Naive thymus-derived CD8-positive, alpha-beta T cell (primary cell): ENCODE measurements at regions not wholly inside any gene's neighbourhood (a gene's known extent, or its start where the extent isn't known, plus 50 kb on each side); places are given as distances from the start of the nearest gene placed in this dataset.
"Not testable (repeated sequence)": the region's sequence is repeated elsewhere in the genome, so short reads cannot be mapped to it uniquely, and the experiment has no call there.

Source experiments
- ATAC-seq, 2 donors: fragments of 150-1000 bp; cut with Tn5 transposase in 1 of 2; sonication (Bioruptor Pico), chemical (Tn5 transposase) in 1 of 2; 1 replicate in 1 of 2; 2 replicates in 1 of 2; pipeline ENCODE4 v1.10.0; 2021; ENCODE audit warnings: mild to moderate bottlenecking in 2 of 2, moderate library complexity in 2 of 2
- POLR2A ChIA-PET: fragments of 350-600 bp; sonication (Branson Sonifier 250); formaldehyde crosslinking; loops from one replicate; lab custom pipeline; 2021; ENCODE audit warnings: antibody characterized with exemption; lab: Charles Lee
- DNase-seq, 10 donors: peaks; one replicate each; pipeline versions ENCODE4 v3.0.0 to v3.0.0-alpha.2; 2020 to 2022
- H3K27ac Mint-ChIP-seq, 10 donors: one replicate each; pipeline ENCODE4 v1.8.0; 2020 to 2022; ENCODE audit warnings: mild to moderate bottlenecking in 10 of 10, mixed read lengths in 10 of 10, moderate library complexity in 4 of 10, inconsistent platforms in 1 of 10
- H3K27me3 Mint-ChIP-seq, 5 donors: one replicate each; pipeline ENCODE4 v1.8.0; 2021 to 2022; ENCODE audit warnings: mixed read lengths in 5 of 5
- H3K36me3 Mint-ChIP-seq, 3 donors: one replicate each; pipeline ENCODE4 v1.8.0; 2020 to 2022; ENCODE audit warnings: mixed read lengths in 3 of 3, mild to moderate bottlenecking in 2 of 3, inconsistent platforms in 1 of 3
- H3K4me1 Mint-ChIP-seq, 4 donors: one replicate each; pipeline ENCODE4 v1.8.0; 2021 to 2022; ENCODE audit warnings: mixed read lengths in 4 of 4
- H3K4me3 Mint-ChIP-seq, 10 donors: one replicate each; pipeline ENCODE4 v1.8.0; 2020 to 2022; ENCODE audit warnings: mild to moderate bottlenecking in 10 of 10, mixed read lengths in 10 of 10, moderate library complexity in 6 of 10, inconsistent platforms in 1 of 10
- H3K9me3 Mint-ChIP-seq, 9 donors: one replicate each; pipeline ENCODE4 v1.8.0; 2020 to 2022; ENCODE audit warnings: mixed read lengths in 9 of 9, mild to moderate bottlenecking in 3 of 9, inconsistent platforms in 1 of 9, moderate library complexity in 1 of 9

GRCh38 chr4:126539771-126540170 lies 1093.0 kb upstream of the INTU start:
- H3K9me3 Mint-ChIP-seq, result peaks cover 0 to 19% (median 6%) of the 10 kb centered on the region in 9 donors
- no peaks in the 10 kb centered on the region for H3K4me1 Mint-ChIP-seq
- H3K27ac Mint-ChIP-seq, result no peak overlapping the region
- DNase-seq (no peak), ATAC-seq (no peak)
- no peak overlapping the region for H3K4me3 Mint-ChIP-seq
- H3K27me3 Mint-ChIP-seq, result no peaks in the 10 kb centered on the region
- H3K36me3 Mint-ChIP-seq, result no peaks in the 10 kb centered on the region
- POLR2A ChIA-PET, result no interaction called here

GRCh38 chr4:126541820-126542219 lies 1090.9 kb upstream of the INTU start:
- no peaks in the 10 kb centered on the region for H3K4me1 Mint-ChIP-seq
- no peaks in the 10 kb centered on the region for H3K27me3 Mint-ChIP-seq
- DNase-seq (no peak), ATAC-seq (no peak)
- peaks cover 0 to 15% (median 2%) of the 10 kb centered on the region in 9 donors for H3K9me3 Mint-ChIP-seq
- POLR2A ChIA-PET, result no interaction called here
- no peak overlapping the region for H3K27ac Mint-ChIP-seq
- H3K36me3 Mint-ChIP-seq, result no peaks in the 10 kb centered on the region
- no peak overlapping the region for H3K4me3 Mint-ChIP-seq

GRCh38 chr4:126544276-126544675 lies 1088.5 kb upstream of the INTU start:
- POLR2A ChIA-PET, result no interaction called here
- H3K27me3 Mint-ChIP-seq, result no peaks in the 10 kb centered on the region
- H3K9me3 Mint-ChIP-seq, result peaks cover 0 to 9% (median 1%) of the 10 kb centered on the region in 9 donors
- ATAC-seq, result no peak
- H3K36me3 Mint-ChIP-seq, result no peaks in the 10 kb centered on the region
- no peaks in the 10 kb centered on the region for H3K4me1 Mint-ChIP-seq
- no peak for DNase-seq
- H3K4me3 Mint-ChIP-seq, result no peak overlapping the region
- H3K27ac Mint-ChIP-seq, result no peak overlapping the region

- DNase-seq, POLR2A ChIA-PET, H3K9me3 Mint-ChIP-seq, H3K4me3 Mint-ChIP-seq, ATAC-seq, H3K36me3 Mint-ChIP-seq, H3K4me1 Mint-ChIP-seq, H3K27ac Mint-ChIP-seq, H3K27me3 Mint-ChIP-seq: not testable (repeated sequence)
Observed at GRCh38 chr4:126546197-126546596, 1086.6 kb upstream of the INTU start.

- no peak for DNase-seq
- H3K27me3 Mint-ChIP-seq, result no peaks in the 10 kb centered on the region
- no peak overlapping the region for H3K4me3 Mint-ChIP-seq
- H3K27ac Mint-ChIP-seq, result no peak overlapping the region
- peaks cover 0 to 6% (median 3%) of the 10 kb centered on the region in 9 donors for H3K9me3 Mint-ChIP-seq
- POLR2A ChIA-PET, result no interaction called here
- no peaks in the 10 kb centered on the region for H3K36me3 Mint-ChIP-seq
- no peaks in the 10 kb centered on the region for H3K4me1 Mint-ChIP-seq
- no peak for ATAC-seq
Observed at GRCh38 chr4:126547352-126547751, 1085.4 kb upstream of the INTU start.

GRCh38 chr4:126548890-126549289 lies 1083.9 kb upstream of the INTU start:
- Mint-ChIP-seq H3K4me1 (no peaks in the 10 kb centered on the region), H3K27ac (no peak overlapping the region), H3K4me3 (no peak overlapping the region), H3K9me3 (peaks cover 0 to 9% (median 2%) of the 10 kb centered on the region in 9 donors), H3K36me3 (no peaks in the 10 kb centered on the region), H3K27me3 (no peaks in the 10 kb centered on the region)
- no peak for DNase-seq
- no peak for ATAC-seq
- POLR2A ChIA-PET, result no interaction called here

GRCh38 chr4:126552321-126552720 lies 1080.4 kb upstream of the INTU start:
- H3K9me3 Mint-ChIP-seq, result peaks cover 0 to 27% (median 11%) of the 10 kb centered on the region in 9 donors
- H3K27ac Mint-ChIP-seq, result no peak overlapping the region
- H3K4me1 Mint-ChIP-seq, result no peaks in the 10 kb centered on the region
- no peak overlapping the region for H3K4me3 Mint-ChIP-seq
- H3K36me3 Mint-ChIP-seq, result no peaks in the 10 kb centered on the region
- DNase-seq (no peak), ATAC-seq (no peak)
- POLR2A ChIA-PET, result no interaction called here
- H3K27me3 Mint-ChIP-seq, result peaks cover 0 to 3% (median 0%) of the 10 kb centered on the region in 5 donors

GRCh38 chr4:126553248-126553647 lies 1079.5 kb upstream of the INTU start:
- no peak overlapping the region for H3K27ac Mint-ChIP-seq
- peaks cover 0 to 27% (median 12%) of the 10 kb centered on the region in 9 donors for H3K9me3 Mint-ChIP-seq
- no peaks in the 10 kb centered on the region for H3K36me3 Mint-ChIP-seq
- POLR2A ChIA-PET, result no interaction called here
- H3K27me3 Mint-ChIP-seq, result peaks cover 0 to 3% (median 0%) of the 10 kb centered on the region in 5 donors
- no peaks in the 10 kb centered on the region for H3K4me1 Mint-ChIP-seq
- DNase-seq (no peak), ATAC-seq (no peak)
- no peak overlapping the region for H3K4me3 Mint-ChIP-seq

- H3K27me3 Mint-ChIP-seq, result peaks cover 0 to 3% (median 0%) of the 10 kb centered on the region in 5 donors
- POLR2A ChIA-PET, result no interaction called here
Observed at GRCh38 chr4:126558596-126558995, 1074.2 kb upstream of the INTU start.

GRCh38 chr4:126559961-126560360 lies 1072.8 kb upstream of the INTU start:
- Mint-ChIP-seq H3K4me3 (no peak overlapping the region), H3K9me3 (peaks cover 8 to 28% (median 11%) of the 10 kb centered on the region in 9 donors), H3K27ac (no peak overlapping the region), H3K4me1 (no peaks in the 10 kb centered on the region), H3K36me3 (no peaks in the 10 kb centered on the region), H3K27me3 (no peaks in the 10 kb centered on the region)
- DNase-seq, result no peak
- POLR2A ChIA-PET, result no interaction called here
- ATAC-seq, result no peak

More at GRCh38 chr4:126558596-126558995, 1074.2 kb upstream of the INTU start:
- no peak for DNase-seq
- Mint-ChIP-seq H3K36me3 (no peaks in the 10 kb centered on the region), H3K4me3 (no peak overlapping the region), H3K4me1 (no peaks in the 10 kb centered on the region), H3K27ac (no peak overlapping the region), H3K9me3 (peaks cover 11 to 33% (median 15%) of the 10 kb centered on the region in 9 donors)
- no peak for ATAC-seq

GRCh38 chr4:126560794-126561193 lies 1072.0 kb upstream of the INTU start:
- peaks cover 8 to 21% (median 11%) of the 10 kb centered on the region in 9 donors for H3K9me3 Mint-ChIP-seq
- no peaks in the 10 kb centered on the region for H3K4me1 Mint-ChIP-seq
- DNase-seq (no peak), ATAC-seq (no peak)
- no peak overlapping the region for H3K4me3 Mint-ChIP-seq
- no peaks in the 10 kb centered on the region for H3K27me3 Mint-ChIP-seq
- POLR2A ChIA-PET, result no interaction called here
- no peaks in the 10 kb centered on the region for H3K36me3 Mint-ChIP-seq
- no peak overlapping the region for H3K27ac Mint-ChIP-seq

- Mint-ChIP-seq H3K9me3 (peaks cover 2 to 17% (median 9%) of the 10 kb centered on the region in 9 donors), H3K4me1 (no peaks in the 10 kb centered on the region), H3K27ac (no peak overlapping the region), H3K36me3 (no peaks in the 10 kb centered on the region), H3K4me3 (no peak overlapping the region), H3K27me3 (no peaks in the 10 kb centered on the region)
- DNase-seq (no peak), ATAC-seq (no peak)
- POLR2A ChIA-PET, result no interaction called here
Observed at GRCh38 chr4:126563389-126563788, 1069.4 kb upstream of the INTU start.

- POLR2A ChIA-PET, result no interaction called here
- ATAC-seq, result no peak
Observed at GRCh38 chr4:126564283-126564854, 1068.4 kb upstream of the INTU start.

More at GRCh38 chr4:126564283-126564854, 1068.4 kb upstream of the INTU start:
- Mint-ChIP-seq H3K4me1 (no peaks in the 10 kb centered on the region), H3K9me3 (peaks cover 2 to 20% (median 9%) of the 10 kb centered on the region in 9 donors), H3K27ac (no peak overlapping the region), H3K27me3 (no peaks in the 10 kb centered on the region), H3K36me3 (no peaks in the 10 kb centered on the region), H3K4me3 (no peak overlapping the region)
- no peak for DNase-seq
